PFSK-1 (cell line): ENCODE measurements at regions not wholly inside any gene's neighbourhood (a gene's known extent, or its start where the extent isn't known, plus 50 kb on each side); places are given as distances from the start of the nearest gene placed in this dataset.

Experiments
- FOXP2 ChIP-seq: optimal IDR thresholded peaks from 2 replicates; pipeline ENCODE3; 2011; ENCODE audit warnings: borderline replicate concordance, control low read depth, inconsistent platforms; ENCODE audit not compliant: insufficient read depth; ENCODE audit errors: extremely low read length, extremely low read depth
- POLR2AphosphoS5 ChIP-seq: IDR thresholded peaks from 2 replicates; pipeline ENCODE4 v1.6.1; 2012; ENCODE audit warnings: low read depth, mild to moderate bottlenecking, control low read depth, low read length, moderate library complexity
- REST ChIP-seq, 2 experiments: IDR thresholded peaks; 2 replicates each; pipeline versions ENCODE4 v1.6.1 to v1.8.0; 2011 to 2012; ENCODE audit warnings: low read depth in 2 of 2, low read length in 2 of 2, control low read depth in 1 of 2, inconsistent platforms in 1 of 2, mild to moderate bottlenecking in 1 of 2, moderate library complexity in 1 of 2; ENCODE audit not compliant: insufficient read depth in 1 of 2
- SIN3A ChIP-seq: IDR thresholded peaks from 2 replicates; pipeline ENCODE4 v1.6.1; 2012; ENCODE audit warnings: mild to moderate bottlenecking, low read length, moderate library complexity, borderline replicate concordance; ENCODE audit not compliant: insufficient read depth
- TAF1 ChIP-seq: IDR thresholded peaks from 2 replicates; pipeline ENCODE4 v1.6.1; 2012; ENCODE audit warnings: low read length, control low read depth, borderline replicate concordance; ENCODE audit not compliant: insufficient read depth

GRCh38 chr1:87231703-87232367 lies 96.8 kb upstream of the LMO4 start:
- no peak for TF ChIP-seq SIN3A
- no peak for TF ChIP-seq TAF1

- TF ChIP-seq POLR2AphosphoS5 (no peak), FOXP2 (no peak), TAF1 (no peak), SIN3A (no peak), REST (IDR thresholded peaks at IDR 0.05; ENCODE audit: insufficient read depth in 1 of 2, low read depth in 2 of 2, low read length in 2 of 2) (no peak)
Observed at GRCh38 chr1:87236585-87236984, 92.1 kb upstream of the LMO4 start.

DNA sequence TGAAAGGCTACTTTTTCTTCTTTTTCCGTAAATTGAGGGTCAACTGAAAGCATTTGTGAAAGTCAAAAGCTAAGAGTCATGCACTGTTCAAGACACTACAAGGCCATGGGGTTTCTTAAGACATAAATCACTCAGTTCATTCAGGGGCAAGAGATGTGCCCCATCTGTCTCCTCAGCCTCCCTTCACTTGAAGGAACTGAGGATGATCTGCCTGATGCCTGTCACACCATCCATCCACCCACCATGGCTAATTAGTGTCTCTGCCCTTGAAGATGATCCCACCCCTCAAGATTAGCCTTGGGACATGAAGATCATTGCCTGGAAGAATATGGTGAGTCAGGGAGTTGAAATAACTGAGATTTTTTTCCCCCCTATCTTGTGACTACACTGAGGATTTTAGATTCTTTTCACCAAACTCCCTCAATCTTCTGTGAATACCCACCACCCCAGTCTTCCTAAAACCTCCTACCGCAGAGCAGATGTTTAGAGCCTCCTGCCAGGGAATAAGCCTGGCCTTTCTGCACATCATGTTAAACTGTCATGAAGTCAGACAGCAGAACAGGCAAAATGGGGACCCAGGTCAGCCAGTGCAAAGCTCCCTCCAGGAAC lies 88.6 kb upstream of the LMO4 start:
- no peak for TF ChIP-seq REST (IDR thresholded peaks at IDR 0.05; ENCODE audit: insufficient read depth in 1 of 2, low read depth in 2 of 2, low read length in 2 of 2)
- no peak for TF ChIP-seq SIN3A
- no peak for TF ChIP-seq POLR2AphosphoS5
- no peak for TF ChIP-seq FOXP2

GRCh38 chr1:87240661-87241285 lies 87.9 kb upstream of the LMO4 start:
- TF ChIP-seq FOXP2 (no peak), TAF1 (no peak), REST (IDR thresholded peaks at IDR 0.05; ENCODE audit: insufficient read depth in 1 of 2, low read depth in 2 of 2, low read length in 2 of 2) (no peak), POLR2AphosphoS5 (no peak), SIN3A (no peak)

GRCh38 chr1:87242445-87243185 lies 86.1 kb upstream of the LMO4 start:
- no peak for TF ChIP-seq SIN3A
- TF ChIP-seq FOXP2 = no peak
- no peak for TF ChIP-seq POLR2AphosphoS5
- no peak for TF ChIP-seq TAF1
- no peak for TF ChIP-seq REST (IDR thresholded peaks at IDR 0.05; ENCODE audit: insufficient read depth in 1 of 2, low read depth in 2 of 2, low read length in 2 of 2)
